ENCODE measurements at regions not wholly inside any gene's neighbourhood (a gene's known extent, or its start where the extent isn't known, plus 50 kb on each side); places are given as distances from the start of the nearest gene placed in this dataset.

DNA sequence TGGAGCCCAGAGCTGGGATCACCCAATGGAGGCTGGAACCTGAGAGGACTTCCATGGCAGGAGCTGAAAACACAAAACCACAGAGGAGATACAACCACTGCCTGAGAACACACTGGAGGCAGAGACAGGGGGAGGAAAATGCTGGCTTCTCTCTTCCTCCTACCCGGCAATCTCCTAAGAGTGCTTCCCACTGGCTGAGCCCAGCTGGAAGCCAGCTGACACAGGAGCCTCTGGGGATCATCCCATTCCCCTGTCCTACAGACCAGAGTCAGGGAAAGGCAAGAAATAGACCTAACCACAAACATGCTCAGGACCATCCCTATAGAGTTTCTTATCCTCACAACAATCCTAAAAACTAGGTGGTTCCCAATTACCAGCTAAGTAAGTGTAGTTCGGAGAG lies 112.4 kb upstream of the CDH5 start:
- no peak for TF ChIP-seq REST (IDR thresholded peaks at IDR 0.05; ENCODE audit: low read depth)
- TF ChIP-seq, protein P1, sequence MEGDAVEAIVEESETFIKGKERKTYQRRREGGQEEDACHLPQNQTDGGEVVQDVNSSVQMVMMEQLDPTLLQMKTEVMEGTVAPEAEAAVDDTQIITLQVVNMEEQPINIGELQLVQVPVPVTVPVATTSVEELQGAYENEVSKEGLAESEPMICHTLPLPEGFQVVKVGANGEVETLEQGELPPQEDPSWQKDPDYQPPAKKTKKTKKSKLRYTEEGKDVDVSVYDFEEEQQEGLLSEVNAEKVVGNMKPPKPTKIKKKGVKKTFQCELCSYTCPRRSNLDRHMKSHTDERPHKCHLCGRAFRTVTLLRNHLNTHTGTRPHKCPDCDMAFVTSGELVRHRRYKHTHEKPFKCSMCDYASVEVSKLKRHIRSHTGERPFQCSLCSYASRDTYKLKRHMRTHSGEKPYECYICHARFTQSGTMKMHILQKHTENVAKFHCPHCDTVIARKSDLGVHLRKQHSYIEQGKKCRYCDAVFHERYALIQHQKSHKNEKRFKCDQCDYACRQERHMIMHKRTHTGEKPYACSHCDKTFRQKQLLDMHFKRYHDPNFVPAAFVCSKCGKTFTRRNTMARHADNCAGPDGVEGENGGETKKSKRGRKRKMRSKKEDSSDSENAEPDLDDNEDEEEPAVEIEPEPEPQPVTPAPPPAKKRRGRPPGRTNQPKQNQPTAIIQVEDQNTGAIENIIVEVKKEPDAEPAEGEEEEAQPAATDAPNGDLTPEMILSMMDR (IDR thresholded peaks at IDR 0.05 in 2 of 3, conservative IDR thresholded peaks at IDR 0.05 in 1 of 3; ENCODE audit: borderline replicate concordance in 1 of 3, insufficient read depth in 1 of 3, low read depth in 2 of 3, low read length in 2 of 3): no peak
- TF ChIP-seq POLR2A (IDR thresholded peaks at IDR 0.05; ENCODE audit: borderline replicate concordance, extremely low read depth, insufficient read depth, insufficient read length): no peak
- no peak for TF ChIP-seq TCF7L2 (IDR thresholded peaks at IDR 0.05; ENCODE audit: borderline replicate concordance, extremely low read depth, insufficient read depth, insufficient read length)
- TF ChIP-seq, protein P2, sequence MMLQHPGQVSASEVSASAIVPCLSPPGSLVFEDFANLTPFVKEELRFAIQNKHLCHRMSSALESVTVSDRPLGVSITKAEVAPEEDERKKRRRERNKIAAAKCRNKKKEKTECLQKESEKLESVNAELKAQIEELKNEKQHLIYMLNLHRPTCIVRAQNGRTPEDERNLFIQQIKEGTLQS (IDR thresholded peaks at IDR 0.05): no peak
- no peak for TF ChIP-seq EZH2phosphoT487 (IDR thresholded peaks at IDR 0.05; ENCODE audit: borderline replicate concordance)
- no peak for TF ChIP-seq EZH2 (IDR thresholded peaks at IDR 0.05)
- TF ChIP-seq SP1 (IDR thresholded peaks at IDR 0.05; ENCODE audit: low read depth): no peak
- TF ChIP-seq POLR2AphosphoS5 (IDR thresholded peaks at IDR 0.05; ENCODE audit: low read depth, low read length): no peak
- TF ChIP-seq, protein P3, sequence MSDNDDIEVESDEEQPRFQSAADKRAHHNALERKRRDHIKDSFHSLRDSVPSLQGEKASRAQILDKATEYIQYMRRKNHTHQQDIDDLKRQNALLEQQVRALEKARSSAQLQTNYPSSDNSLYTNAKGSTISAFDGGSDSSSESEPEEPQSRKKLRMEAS (IDR thresholded peaks at IDR 0.05): no peak
